GM04503 (cell line): ENCODE measurements at regions not wholly inside any gene's neighbourhood (a gene's known extent, or its start where the extent isn't known, plus 50 kb on each side); places are given as distances from the start of the nearest gene placed in this dataset.

Experiments
- DNase-seq: peaks from one replicate; pipeline ENCODE4 v3.0.0-alpha.2; 2012; ENCODE audit warnings: low read depth

DNA sequence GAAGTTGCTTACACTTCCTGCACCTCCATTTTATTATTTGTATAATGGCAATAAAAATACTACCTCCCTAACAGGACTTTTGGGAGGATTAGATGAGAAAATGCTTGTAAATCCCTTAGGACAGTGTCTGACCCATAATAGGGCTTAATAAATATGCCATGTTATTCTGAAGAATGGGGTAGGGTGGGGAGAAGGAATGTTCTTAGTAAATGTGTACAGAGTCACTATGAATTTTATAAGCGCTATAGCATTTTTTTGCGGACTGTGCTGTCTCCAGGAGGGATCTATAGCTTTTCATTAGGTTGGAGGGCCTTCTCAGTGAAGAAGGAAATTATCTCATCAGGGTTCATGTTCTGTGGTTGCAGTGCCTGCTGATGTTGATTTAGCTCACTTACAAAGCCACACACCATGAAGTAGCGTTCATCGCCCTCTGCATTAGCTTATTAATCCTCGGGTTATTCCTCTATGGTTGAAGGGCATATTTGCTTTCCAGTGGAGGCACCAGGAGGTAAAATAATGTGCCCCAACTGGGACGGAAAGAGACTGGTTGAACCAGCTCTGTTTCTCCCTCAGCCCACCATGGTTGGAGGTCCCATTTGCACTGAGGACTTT, 497.1 kb downstream of the ARHGEF28 start:
- DNase-seq = no peak

DNA sequence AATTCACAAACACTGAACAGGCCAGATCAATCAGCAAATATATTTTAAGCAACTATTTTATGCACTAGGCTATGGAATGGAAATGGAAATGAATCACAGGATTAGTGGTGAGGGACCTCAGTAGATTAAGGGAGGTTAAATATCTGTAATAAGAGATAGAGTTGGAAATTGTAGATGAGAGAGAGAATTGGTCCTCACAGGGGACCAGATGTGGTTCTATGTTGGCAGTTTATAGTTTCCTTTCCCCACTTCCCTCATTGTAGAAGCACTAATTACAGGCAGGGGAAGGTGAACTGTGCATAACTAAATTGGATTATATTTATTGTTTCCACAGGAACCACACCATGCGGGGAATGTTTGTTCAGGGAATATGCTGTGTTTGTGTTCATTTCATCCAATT, 496.2 kb downstream of the ARHGEF28 start:
- no peak for DNase-seq

DNA sequence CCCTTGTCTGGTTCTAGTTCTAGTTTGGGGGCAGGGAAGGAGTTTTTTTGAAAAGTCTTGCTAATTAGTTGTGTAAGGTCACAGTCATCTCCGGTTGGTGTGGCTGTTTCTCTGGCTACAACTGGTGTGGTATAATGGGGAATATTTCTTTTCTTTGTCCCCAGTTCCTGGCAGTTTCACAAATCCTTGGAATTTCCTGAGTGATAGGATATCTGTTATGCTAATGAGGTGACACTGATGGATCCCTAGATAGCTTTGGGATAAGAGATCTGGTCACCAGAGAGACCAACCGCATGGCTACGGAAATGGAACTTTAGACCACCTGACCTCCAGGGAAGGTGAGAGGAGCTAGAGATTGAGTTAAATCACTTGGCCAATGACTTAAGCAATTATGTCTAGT, 494.6 kb downstream of the ARHGEF28 start:
- DNase-seq = no peak

DNA sequence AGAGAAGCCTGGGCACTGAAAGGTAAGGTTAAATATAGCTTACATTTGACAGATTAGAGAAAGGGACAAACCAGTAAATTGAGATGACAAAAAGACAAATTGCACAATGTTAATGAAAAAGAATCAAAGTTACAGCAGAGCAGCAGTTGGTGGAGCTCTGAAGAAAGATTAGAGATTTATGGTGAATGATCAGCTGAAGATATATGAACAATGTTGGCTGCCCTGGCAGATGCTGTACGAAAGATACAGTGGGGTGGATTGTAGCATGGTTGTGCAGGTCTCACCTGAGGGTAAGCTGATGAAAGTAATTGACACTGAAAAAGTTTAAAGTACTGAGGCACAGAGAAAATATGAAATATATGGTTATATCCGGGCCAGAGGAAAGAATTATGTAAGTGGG, 492.1 kb downstream of the ARHGEF28 start:
- DNase-seq = no peak

DNA sequence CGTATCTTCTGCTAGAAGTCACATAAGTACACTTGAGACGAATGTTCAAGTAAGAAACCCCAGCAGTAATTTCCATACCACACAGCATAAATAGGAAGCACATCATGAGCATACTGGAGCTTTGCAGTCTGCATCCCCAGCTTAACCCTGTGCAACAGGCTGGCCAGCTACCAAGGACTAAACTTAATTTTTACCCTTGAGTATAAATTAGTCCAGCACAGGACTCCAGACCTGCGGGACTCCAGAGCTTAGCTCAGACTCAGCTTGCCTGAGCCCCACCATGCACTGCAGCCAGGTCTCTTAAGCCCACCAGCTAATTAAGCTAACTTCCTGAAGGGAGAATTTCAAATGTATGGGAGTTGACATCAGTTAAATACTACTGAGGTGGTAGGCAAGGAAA, 491.0 kb downstream of the ARHGEF28 start:
- no peak for DNase-seq

DNA sequence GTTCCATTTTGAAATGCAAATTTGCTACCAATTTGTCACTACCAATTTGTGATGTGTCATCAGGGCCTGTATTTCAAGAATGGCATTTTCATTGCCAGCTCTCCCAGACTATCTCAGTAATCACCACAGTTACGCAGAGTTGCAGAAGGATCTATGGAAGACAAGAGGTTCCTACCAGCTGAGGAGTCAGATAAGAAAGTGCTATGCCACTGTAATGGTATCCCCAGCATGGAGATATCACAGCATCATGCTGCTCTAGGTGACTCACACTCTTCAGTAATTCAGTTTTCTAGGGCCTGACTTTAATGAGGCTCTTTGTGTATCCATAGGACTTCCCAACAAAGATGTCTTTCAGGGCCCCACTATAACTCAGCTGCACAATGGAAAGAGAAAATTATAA, 490.3 kb downstream of the ARHGEF28 start:
- no peak for DNase-seq

DNA sequence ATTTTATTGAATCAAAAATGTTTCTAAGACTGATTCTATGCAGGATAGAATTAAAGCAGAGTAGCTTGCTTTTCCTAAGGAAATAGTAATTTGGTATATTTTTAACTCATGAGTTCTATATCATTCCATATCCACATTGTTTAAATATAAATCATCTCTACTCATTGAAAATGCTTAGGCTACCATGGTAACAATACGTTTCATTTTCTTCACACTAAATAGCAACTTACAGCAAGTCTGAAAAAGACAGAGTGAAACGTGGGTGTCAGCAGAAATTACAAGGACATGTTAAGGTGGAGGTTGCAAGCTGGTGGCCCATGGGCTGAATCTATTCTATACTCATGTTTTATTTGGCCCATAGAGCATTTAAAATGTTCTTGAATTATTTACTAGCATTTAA, 487.9 kb downstream of the ARHGEF28 start:
- no peak for DNase-seq

DNA sequence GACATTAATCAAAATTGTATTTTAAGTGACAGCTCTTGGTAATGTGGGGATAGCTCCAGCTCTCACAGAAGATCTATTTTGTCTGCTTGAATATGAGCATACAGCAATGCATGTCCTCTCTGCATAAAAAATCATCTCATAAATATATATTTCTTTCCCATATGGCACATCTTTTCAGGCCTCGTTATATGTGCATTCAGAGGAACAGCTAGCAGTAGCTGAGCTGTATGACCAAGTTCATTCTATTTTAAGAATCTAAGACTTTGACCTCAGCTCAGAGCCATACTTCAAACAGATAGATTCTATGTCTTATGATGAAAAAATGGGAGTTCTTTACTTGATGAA, 487.2 kb downstream of the ARHGEF28 start:
- DNase-seq = no peak

DNA sequence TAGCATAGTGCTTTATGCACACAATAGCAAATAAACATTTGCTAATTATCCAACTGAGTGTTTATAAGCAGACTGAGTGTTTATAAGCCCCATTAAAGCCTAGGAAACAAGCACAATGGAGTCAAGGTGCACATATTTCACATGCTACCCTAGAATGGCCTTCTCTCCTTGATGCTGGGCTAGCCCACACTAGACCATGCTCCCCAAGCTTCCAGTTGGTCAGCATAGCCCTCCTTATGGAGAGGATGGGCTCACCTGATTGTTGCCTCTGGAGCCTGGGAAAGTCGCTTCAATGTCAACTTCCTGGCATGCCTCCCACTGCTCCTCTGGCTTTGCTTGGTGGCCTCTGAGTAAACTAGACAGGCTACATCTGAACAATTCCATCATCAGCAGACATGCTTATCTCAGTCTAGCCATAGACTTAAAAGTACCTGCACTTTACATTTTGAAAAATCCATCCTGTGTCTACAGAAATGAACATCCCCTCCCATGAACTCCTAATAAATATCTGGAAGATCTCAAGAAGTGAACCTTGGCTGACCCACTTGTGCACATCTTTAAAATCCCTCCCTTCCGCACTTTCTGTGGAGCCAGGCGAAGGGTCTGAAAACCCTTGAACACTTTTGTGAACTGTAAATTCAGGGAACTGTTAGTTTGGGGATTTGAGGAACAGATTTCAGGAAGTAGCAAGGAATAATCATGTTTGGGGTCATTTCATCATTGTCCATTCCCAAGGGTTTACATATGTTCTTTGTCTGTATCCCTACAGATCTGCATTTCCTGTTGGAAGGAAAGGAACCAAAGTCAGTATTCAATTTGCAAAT, 486.6 kb downstream of the ARHGEF28 start:
- DNase-seq = no peak

DNA sequence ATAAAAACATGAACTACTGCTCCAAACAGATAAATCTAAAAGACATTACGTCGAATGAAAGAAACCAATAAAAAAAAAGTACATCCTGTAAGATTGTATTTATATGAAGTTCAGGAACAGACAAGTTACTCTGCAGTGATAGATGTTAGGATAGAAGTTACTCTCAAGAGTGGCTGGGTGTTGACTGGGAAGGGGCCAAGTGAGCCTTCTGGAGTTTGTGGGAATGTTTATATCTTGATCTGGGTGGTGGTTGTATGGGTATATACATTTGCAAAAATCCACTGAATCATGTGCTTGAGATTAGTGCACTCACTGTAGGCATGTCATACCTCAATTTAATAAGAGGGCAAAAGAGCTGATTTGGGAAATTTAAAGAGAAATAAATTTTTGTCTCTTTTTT, 485.8 kb downstream of the ARHGEF28 start:
- no peak for DNase-seq

DNA sequence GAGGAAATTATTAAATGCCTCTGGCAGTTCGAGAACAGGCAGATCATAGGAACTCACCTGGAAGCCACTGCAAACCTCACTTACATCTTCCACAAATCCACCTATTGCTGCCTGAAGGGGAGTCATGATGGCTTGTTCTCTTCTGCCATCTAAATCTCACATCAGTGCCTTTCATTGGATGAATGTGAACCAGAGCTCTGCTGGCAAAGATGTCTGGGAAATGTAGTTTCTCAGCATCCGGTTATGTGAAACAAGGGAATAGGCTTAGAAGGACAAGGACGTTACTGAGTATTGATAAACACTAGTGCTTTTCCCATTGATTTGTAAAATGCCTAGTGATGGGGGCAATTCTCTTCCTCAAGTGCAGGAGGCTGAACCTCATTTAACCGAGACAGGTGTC, 483.3 kb downstream of the ARHGEF28 start:
- no peak for DNase-seq

DNA sequence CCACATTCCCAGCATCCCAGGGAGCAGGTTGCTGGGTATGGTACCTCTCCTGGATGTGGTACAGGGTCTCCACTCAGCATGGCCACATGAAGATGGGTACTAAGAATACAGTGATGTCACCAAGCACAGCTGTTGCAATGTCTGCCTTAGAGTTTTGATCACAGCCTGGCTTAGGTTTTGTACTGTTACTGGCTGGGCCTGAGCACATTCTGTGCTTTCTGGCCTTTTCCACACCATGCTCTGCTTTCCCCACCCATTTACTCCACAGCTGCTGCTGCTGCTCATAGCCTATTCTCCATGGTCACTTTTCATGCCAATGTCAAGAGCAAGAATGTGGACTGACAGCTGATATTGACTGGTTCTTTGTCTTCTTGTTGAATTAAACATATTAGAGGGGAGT, 481.9 kb downstream of the ARHGEF28 start:
- no peak for DNase-seq

DNA sequence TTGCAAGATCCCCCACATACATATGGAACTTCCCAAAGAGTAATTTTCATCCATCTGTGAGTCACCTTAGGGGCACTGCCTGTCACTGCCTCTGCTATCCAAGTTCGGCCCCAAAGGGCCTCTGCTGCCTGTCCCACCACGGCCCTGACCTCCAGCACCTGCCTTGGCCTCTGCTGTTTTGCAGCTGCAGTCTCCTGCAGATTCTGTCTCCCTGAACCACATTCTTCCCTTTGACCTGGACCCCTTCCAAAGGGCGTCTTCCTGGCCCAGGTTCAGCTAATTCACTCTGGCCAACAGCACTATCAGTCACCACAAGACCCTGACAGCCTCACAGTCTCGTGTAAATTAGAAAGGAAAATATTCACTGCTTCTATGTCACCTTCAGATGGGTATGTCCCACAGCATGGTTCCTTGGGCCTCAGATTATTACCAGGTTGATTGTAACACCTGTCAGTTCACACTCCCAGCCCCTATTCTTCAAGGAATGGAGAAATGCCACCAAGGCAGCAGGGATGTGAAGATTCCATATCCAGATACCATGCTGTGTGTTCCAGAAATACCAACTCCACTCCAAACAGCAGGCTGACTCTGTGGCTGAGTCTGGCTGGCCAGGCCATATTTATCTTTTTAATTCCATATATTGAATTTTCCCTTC, 479.3 kb downstream of the ARHGEF28 start:
- DNase-seq = no peak

DNA sequence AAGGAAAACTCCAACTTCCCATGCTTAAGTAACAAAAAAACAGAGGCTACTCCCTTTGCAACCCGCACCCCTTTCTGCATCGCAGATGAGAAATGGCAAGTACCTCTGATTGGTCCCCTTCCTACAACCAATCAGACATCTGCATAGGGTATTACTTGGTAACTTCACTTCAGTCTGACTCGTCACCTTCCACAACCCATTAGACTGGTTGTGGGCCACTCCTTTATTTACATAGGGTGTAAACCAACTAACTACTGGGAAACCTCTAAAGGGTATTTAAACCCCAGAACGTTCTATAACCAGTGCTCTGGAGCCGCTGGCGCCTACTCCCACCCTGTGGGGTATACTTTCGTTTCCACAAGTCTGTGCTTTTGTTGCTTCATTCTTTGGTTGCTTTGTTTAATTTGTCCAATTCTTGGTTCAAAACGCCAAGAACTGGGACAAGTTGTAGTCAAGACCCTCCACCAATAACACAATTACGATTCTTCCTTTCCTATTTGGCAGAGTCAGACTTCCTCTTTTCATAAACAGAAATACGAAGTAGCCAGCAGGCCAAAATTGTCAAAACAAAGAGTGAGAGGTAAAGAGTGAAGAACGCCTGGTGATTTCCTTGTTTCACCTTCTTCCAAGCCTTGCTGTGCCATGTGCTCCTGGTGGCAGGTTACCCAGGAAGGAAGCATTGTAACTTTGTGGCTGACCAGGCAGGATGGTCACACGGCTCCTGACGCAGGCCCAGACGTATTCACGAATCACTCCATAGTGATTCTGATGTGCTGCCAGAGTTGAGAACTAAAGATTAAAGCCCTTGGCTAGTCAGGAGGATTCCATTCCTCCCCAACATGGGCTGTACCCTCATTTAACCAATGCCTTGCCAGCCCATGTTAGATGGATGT, 477.4 kb downstream of the ARHGEF28 start:
- no peak for DNase-seq

DNA sequence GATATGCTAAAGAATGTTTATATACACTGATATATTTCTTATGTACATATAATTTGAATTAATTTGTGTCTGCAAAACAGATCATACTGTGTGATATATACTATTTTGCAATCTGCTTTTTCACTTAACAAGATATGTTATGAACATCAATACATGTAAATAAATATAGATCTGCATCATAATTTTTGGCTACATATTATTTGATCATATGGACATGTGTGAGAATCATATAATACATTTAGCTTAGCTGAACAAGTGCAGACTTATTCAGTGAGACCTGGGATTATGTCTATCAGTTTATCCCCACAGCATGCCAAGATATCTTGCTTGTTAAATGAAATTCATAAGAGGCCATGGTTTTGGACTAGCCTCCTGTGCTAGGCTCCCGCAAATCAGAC, 474.3 kb downstream of the ARHGEF28 start:
- no peak for DNase-seq

DNA sequence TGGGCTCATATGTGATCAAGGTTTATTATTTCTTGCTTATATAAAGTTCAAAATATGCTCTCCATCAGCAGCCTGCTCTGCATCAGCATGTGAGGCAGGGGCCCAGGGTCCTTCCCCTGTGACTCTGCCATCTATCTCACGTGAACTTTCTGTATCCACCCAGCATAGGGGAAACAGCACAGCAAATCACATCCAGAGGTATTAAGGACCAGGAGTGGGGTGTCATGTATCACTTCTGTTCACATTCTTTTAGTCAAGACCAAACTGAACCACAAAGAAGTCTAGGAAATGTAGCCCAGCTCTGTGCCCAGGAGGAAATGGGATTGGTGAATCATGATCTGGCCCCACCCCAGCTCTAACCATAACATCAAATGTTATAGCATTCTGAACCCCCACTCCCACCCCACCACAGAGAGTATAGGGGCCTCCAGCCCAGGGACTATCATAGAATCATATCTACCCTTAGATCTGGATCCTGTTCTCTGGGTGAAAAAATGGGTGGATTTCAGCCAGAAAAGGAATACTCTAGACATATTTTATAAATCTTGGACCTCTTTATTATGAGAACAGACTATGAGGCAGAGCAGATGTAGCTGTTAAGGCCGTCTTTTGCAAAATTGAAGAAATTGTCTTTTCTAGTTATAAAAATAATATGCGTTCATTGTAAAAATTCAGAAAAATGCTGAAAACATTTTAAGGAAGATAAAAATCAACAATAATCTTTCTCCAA, 473.7 kb downstream of the ARHGEF28 start:
- DNase-seq = no peak

DNA sequence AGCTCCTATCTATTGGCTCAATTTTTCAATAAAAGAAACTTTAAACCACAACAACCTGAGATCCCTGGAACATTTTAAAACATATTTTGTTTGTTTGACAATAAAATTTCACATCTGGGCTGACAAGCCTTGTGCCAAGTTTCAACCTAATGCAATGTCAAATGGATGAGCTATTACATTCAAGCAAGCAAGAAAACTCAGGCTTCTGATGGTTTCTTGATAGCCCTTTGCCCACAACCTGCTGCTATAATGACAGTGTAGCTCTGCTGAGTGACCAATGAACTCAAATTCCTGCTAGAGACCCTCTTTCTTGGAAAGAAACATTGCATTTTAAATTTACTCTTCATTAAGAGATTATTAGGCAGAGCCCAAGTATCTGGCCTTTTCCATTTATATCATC, 472.9 kb downstream of the ARHGEF28 start:
- no peak for DNase-seq

DNA sequence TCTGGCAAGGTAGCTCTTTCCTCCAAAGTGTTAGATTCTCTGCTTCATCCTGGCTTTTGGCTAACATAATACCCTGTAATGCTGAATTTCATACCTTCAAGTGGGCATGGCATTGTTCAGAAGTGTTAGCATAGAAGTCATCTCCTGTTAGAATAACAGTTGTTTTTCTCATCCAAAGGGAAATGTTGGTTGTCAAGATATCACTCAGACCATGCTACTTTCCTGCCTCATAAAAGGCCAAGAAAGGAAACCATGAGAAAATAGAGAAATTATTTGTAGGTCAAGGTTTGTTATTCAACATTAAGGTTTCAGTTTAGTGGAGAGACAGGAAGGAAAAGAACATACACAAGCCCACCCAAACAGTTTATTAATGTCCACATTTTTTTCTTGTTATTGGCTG, 472.5 kb downstream of the ARHGEF28 start:
- DNase-seq = no peak

DNA sequence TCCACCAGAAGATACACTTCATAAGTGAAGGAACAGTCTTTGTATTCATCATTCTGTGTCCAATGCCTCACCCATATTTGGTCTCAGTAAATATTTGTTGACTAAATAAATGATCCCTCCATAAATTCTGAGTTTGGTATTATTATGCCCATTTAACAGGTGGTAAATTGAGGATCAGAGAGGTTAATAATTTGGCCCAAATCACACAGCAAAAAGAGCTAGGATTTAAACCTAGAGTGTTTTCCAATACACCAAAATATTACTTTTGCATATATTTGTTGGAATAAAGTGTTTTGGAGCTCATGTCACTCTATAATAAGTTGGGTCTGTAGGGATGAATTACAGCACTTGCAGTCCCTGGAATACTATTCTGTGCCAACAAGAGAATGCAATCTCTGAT, 470.3 kb downstream of the ARHGEF28 start:
- no peak for DNase-seq

DNA sequence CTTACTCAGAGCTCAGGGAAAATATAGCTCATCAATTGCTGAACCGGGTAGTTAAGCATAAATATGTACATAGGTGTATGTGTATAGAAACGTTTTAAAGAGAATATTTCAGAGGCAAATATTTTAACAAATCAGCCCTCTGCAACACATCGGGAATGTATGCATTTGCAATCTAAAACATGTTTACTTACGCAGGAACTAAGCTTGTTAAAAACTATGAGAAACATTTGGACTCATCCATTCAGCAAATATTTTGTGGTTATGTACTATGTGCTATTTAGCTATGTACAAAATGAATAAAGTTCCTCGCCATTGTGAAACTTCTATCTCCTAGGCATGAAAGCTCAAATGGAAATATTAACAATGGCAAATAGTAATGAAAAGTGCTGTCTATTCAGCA, 469.9 kb downstream of the ARHGEF28 start:
- peak; percentile 48 for DNase-seq

DNA sequence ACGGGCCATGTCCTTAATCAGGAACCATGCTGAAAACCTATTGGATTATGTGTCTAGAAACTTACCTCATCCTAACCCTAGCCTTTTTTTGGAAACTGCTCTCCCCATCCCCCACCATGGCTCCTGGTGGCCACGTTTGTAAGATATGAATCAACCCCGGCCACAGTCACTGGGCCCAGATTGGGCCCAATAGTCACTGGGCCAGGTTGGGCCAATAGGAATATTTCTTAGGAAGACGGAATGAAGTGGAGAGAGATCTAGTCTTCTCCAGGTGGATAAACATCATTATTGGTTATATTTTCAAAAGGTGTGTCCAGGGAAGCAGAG, 468.7 kb downstream of the ARHGEF28 start:
- no peak for DNase-seq
